ENCODE measurements at regions not wholly inside any gene's neighbourhood (a gene's known extent, or its start where the extent isn't known, plus 50 kb on each side); places are given as distances from the start of the nearest gene placed in this dataset.

GRCh38 chr2:59967691-59968090, 585.8 kb downstream of the BCL11A start:
- TF ChIP-seq, protein P1, sequence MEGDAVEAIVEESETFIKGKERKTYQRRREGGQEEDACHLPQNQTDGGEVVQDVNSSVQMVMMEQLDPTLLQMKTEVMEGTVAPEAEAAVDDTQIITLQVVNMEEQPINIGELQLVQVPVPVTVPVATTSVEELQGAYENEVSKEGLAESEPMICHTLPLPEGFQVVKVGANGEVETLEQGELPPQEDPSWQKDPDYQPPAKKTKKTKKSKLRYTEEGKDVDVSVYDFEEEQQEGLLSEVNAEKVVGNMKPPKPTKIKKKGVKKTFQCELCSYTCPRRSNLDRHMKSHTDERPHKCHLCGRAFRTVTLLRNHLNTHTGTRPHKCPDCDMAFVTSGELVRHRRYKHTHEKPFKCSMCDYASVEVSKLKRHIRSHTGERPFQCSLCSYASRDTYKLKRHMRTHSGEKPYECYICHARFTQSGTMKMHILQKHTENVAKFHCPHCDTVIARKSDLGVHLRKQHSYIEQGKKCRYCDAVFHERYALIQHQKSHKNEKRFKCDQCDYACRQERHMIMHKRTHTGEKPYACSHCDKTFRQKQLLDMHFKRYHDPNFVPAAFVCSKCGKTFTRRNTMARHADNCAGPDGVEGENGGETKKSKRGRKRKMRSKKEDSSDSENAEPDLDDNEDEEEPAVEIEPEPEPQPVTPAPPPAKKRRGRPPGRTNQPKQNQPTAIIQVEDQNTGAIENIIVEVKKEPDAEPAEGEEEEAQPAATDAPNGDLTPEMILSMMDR (IDR thresholded peaks at IDR 0.05), result no peak
- TF ChIP-seq FOSL2 (IDR thresholded peaks at IDR 0.05) (no peak), FOSL2 (CRISPR knock-in tag; IDR thresholded peaks at IDR 0.05) (no peak), POLR2A (IDR thresholded peaks at IDR 0.05; ENCODE audit: low read length) (no peak), KDM1A (IDR thresholded peaks at IDR 0.05; ENCODE audit: low read depth) (no peak), SMC3 (IDR thresholded peaks at IDR 0.05) (no peak), JUN (IDR thresholded peaks at IDR 0.05) (no peak), ZNF302 (CRISPR knock-in tag; IDR thresholded peaks at IDR 0.05) (no peak), ESRRA (IDR thresholded peaks at IDR 0.05; ENCODE audit: borderline replicate concordance, low read length) (no peak), CEBPB (IDR thresholded peaks at IDR 0.05) (no peak), RAD21 (conservative IDR thresholded peaks at IDR 0.05 in 1 of 2, IDR thresholded peaks at IDR 0.05 in 1 of 2) (no peak), KDM5A (IDR thresholded peaks at IDR 0.05) (no peak)
- TF ChIP-seq, protein P2, sequence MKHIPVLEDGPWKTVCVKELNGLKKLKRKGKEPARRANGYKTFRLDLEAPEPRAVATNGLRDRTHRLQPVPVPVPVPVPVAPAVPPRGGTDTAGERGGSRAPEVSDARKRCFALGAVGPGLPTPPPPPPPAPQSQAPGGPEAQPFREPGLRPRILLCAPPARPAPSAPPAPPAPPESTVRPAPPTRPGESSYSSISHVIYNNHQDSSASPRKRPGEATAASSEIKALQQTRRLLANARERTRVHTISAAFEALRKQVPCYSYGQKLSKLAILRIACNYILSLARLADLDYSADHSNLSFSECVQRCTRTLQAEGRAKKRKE (CRISPR knock-in tag; IDR thresholded peaks at IDR 0.05; ENCODE audit: low read depth), result no peak
- TF ChIP-seq, protein P3, sequence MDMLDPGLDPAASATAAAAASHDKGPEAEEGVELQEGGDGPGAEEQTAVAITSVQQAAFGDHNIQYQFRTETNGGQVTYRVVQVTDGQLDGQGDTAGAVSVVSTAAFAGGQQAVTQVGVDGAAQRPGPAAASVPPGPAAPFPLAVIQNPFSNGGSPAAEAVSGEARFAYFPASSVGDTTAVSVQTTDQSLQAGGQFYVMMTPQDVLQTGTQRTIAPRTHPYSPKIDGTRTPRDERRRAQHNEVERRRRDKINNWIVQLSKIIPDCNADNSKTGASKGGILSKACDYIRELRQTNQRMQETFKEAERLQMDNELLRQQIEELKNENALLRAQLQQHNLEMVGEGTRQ (IDR thresholded peaks at IDR 0.05), result no peak
- TF ChIP-seq, protein P4, sequence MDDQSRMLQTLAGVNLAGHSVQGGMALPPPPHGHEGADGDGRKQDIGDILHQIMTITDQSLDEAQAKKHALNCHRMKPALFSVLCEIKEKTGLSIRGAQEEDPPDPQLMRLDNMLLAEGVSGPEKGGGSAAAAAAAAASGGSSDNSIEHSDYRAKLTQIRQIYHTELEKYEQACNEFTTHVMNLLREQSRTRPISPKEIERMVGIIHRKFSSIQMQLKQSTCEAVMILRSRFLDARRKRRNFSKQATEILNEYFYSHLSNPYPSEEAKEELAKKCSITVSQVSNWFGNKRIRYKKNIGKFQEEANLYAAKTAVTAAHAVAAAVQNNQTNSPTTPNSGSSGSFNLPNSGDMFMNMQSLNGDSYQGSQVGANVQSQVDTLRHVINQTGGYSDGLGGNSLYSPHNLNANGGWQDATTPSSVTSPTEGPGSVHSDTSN (IDR thresholded peaks at IDR 0.05), result no peak

All from A549 (cell line).